Fibroblast of upper back skin (primary cell): ENCODE measurements at regions not wholly inside any gene's neighbourhood (a gene's known extent, or its start where the extent isn't known, plus 50 kb on each side); places are given as distances from the start of the nearest gene placed in this dataset.
A peak's percentile ranks its signal among the peaks of the same experiment; 100 is the strongest.

Experiments
- DNase-seq: peaks from one replicate; pipeline ENCODE4 v3.0.0-alpha.2; 2013

DNA sequence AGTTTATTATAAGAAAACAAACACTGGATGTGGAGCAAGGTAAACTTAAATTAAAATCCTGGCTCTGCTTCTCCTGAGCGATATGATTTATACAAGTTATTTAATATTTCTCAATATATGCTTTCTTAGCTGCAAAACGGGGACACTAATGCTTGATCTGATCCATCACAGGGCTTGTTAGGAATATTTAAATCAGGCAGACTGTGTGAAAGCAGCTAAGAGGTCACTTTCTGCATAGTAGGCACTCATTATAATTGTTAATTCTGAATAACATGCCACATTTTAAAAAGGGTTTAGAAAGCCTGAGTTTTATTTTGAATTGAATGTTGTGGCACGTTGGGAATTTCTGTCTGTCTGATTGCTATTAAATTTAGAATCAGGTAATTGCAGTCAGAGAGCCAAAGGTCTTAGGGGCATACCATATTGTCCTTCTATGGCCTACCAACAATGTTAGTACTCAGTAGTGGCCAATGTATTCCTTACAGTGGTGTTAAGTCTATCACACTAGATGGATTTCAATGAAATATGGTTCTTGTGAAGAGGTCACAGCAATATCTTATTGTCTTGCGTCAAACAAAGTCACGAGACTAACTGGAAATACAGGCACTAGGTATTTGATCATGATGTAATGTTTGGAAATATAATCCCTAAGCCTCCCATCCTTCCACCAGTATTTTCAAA is 890.0 kb upstream of the CDH8 start:
- no peak for DNase-seq

DNA sequence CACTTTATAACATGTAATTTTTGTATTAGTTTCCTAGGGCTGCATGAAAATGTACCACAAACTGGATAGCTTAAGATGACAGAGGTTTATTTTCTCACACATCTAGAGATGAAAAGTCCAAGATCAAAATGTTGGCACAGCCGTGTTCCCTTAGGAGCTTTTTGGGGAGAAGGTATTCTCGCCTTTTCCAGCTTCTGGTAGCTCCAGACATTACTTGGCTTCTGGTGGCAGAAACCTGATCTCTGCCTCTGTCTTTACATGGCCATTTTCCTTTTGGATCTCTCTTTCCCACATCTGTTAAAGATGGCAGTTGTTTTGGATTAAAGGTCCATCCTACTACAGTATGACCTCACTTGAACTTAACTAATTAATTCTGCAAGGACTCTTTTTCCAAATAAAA is 885.7 kb upstream of the CDH8 start:
- no peak for DNase-seq

DNA sequence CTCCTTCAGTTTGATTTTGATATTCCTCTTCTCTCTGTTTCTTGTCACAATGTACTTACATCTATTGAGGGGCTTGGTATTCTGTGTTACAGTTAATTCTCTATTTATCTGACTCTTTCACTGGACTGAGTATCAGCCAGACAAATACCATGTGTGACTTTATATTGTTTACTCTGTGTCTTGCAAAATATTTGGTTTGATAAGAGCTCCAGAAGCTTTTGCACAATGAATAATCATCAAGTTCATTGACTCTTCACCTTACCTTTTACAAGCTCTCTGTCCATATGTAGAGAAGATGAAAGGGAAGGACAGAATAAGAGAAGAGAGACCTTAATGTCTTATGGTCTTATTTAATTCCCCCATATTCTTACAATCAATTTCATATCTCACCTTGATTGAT is 877.7 kb upstream of the CDH8 start:
- DNase-seq = no peak

DNA sequence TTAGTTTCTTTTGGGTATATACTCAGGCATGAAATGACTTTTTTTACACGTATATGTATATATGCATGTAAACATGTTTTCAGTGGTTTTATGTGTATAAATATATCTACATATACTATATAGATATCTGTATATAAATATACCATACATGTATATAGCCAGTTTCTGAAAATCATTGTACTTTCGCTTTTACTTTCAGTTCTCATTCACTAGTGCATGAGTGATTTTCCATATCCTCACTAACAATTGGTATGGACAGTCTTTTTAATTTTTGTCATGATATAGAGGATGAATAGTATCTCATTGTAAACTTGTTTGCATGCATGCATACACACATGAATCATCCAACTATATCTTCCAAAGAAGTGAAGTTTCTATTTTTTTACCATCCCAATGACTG is 877.1 kb upstream of the CDH8 start:
- DNase-seq = no peak

DNA sequence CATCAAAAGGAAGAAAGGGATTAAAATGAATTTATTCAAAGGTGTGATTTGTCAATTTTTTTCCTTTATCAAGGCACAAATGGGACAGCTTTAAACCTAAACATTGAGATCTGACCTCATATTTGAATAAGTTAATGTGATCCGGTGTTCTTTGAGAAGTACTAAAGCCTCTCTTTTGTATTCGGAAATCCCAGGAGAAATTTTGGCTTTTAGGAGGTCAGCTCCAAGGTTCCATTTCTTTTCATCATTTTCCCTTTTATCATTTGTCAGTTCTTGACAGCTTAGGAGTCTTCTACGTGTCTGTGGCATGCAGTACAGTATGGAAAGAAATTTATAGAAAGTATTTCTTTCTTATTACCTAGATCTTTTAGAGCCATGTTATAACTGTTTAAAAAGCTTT is 873.4 kb upstream of the CDH8 start:
- DNase-seq = no peak

DNA sequence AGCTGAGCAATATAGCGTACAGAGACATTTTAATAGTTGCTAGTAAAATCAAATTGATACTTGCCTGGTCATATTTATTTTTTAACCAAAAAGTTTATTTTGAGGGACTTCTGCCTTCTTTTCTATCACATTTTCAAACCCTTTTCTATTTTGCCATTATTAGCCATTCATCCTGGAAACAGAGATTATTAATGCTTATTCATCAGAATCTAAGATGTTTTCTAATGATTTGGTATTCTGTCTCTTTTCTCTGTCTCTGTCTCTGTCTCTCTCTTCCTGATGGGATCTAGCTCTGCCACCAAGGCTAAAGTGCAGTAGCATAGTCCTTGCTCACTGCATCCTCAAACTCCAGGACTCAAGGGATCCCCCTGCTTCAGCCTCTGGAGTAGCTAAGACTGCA is 871.3 kb upstream of the CDH8 start:
- DNase-seq = no peak

DNA sequence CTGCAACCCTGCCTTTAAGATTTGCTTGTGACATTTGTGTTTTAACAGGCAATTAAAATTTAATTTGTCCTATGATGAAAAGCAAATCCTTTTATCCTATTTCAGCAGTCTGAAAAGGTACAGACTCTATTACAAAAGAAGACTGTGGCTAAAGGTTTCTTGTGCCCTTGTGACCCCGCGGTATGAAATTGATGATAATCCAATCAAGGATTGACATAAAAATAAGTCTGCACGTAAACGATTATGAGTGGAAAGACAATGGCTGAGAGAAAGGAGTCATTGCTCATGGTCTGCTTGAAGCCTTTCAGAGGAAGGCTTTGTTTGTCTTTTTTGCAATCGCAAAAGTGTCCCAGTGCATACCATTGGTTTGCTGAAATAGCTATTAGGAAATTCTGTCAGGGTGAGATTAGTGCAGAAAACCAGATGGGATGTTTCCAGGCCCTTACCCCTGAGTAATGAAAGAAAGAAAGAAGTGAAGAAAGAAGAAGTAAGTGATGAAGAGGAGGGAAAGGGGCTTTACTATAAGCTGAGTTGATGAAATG is 867.8 kb upstream of the CDH8 start:
- no peak for DNase-seq

DNA sequence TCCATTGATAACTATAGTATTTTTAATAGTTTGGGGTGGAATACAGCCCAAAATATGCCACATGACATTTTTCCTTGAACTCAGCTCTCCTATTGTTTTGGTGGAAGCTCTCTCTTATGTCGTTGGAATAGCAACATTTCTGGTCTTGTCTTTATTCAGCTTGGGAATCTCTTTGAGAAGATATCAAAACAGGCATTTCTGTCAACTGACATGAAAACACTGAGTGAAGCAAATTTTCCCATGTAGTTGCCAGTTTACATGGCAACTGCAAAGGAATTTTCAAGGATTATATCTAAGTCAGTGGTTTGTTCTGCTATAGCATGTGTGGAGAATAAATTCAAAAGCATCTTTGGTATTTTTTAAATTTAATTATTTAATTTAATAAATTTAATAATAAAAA is 863.5 kb upstream of the CDH8 start:
- no peak for DNase-seq

DNA sequence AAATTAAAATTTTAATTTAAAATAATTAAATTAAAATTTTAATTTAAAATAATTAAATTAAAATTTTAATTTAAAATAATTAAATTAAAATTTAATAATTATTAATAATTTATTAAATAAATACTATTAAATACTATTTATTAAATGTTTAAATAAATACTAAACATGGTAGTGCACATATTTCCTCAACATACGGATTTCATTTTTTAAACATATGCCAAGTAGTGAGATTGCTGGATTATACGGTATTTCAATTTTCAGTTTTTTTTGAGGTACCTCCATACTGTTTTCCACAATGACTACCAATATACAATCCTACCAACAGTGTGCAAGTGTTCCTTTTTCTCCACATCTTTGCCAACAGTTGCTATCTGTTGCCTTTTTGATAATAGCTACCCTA is 852.9 kb upstream of the CDH8 start:
- no peak for DNase-seq

DNA sequence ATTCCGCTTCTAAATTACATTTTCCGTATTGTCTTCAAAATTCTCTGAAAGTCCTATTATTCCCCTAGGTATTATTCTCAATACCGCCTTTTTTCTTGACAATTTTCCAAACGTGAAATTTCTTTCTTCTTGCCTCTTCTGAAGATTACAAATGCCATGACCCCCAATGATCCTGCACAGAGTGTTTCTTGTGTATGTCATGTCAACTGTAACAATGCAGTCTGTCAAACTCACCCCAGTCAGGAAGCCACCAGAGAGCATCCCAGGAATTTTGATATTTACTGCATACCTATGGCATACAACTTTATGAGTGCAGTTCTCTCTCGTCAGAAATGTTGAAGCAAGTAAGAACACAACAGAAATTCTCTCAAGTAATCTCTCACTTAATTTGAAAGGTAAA is 847.3 kb upstream of the CDH8 start:
- DNase-seq = no peak

DNA sequence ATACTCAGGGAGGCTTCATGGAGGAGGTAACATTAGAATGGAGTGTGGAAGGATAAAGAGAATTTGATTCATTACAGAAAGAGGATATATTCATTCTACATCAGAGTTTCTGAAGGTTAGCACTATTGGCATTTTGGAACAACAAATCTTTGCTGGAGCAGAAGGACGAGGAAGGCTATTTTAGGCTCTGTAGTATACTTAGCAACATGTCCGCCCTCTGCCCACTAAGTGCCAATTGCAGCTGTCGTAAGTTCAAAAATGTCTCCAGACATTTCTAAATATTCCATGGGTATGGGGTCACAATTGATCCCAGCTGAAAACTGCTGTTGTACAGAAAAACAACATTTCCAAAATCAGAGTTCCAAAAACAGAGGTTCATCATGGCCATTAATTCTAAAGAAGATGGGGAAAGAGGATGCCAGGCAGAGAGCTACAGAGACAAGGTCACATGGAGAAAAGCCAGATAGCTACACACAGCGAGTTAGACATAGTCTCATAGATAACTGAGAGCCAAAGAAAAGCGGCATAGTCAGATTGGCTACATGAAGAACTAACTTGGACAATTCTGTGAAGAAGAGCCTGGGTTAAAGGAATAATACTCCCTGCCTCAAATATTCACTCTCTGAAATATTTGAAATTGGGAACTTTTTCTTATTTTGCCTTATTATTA is 846.4 kb upstream of the CDH8 start:
- no peak for DNase-seq

DNA sequence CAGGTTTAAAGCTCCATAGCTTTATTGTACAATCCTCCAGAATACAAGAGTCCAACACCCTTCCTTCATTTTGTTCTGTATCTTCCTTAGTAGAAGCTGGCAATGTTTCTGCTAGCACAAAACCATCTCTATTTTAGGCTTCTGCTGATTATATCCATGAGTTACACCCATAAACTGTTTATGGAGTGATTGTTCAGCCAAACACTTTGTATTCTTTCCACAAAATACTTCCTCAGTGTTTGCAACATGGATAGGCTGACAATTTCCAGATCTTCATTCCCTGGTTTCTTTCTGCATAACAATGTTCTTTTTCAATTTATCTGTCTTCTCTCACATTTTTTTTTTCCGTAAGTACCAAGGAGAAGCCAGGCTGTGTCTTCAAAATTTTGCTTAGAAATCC is 839.9 kb upstream of the CDH8 start:
- no peak for DNase-seq

DNA sequence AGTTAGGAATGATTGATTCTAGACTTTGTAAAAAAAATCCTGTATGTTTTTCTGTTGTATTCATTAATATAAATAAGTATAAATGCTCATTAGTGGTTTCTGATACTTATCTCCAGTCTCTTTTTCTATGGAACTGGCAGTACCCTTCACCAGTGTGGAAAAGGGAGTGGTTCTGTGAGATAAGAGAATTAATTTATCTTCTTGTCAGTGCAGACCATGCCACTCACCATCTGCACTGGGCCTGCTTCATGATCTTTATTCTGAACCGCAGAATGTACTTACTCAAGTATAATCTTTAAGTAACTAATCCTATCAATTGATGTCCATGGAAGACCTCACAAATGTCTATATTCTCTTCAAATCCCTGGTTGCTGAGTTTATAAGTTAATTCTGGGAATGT is 836.1 kb upstream of the CDH8 start:
- no peak for DNase-seq

DNA sequence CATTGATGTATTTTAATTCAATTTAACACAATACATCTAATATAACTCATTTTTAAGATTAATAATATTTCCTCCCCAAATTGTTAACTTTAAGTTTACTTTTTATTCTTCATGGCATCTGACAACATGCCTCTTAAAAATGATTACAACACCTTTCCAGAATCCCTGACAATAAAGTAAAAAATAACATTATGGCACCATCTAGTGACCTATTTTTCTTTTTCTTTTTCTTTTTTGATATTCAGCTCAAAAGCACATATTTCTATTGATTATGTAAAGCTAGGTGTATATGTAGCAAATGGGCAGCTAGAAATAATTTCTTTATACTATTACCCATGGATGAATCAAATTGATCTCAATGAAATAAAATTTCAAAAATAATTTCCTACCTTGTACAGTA is 834.3 kb upstream of the CDH8 start:
- peak; percentile 2 for DNase-seq

DNA sequence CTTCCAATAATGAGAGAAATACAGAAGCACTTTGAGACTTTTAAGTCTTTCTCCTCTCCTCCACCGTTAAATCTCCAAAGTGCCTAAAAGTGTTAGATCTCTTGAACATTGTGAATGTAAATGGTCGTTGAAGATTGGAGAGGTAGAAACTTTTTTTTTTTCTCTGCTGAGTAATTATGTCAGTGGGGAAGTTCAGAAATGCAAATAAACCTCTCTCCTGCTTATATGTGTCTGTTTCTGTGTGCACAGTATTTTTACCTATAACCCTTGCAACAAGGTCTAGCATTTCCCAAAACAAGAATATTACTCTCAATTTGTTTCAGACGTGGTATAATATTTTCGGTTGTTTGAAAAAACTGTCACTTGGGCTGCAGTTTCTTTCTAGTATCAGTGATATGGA is 833.6 kb upstream of the CDH8 start:
- no peak for DNase-seq

DNA sequence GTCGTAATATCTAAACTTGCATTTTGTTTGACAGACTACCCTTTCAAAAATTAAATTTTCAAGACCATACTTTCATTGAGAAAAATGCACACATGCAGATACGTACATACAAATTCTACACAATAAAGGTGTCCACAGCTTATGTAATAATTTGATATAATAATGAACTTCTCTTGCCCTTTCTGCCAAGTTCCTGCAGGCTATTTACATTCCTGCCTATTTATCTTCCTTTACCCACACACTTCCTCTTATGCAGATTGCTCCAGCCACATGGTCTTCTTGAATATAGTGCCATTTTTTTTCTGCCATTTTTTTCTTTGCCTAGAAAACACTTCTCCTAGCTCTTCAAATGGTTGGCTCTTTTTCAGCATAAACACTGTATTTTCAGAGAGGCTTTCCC is 826.9 kb upstream of the CDH8 start:
- DNase-seq = no peak

DNA sequence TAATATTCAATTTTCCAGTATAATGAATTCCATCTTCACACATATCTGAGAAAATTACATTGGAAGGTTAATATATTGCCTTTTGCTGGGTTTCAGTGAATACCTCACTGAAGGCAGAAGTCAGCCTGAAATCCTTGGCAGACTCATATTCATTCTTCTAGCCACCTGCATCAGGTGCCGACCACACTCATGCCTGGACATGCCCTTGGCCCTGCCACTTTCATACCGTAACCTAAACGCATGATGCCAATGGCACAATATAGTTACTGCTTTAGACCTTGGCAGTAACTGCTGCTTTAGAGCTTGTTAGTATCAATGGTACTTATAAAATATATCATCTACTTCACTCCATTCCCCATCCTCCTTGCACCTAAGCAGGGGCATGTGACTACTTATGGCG is 817.6 kb upstream of the CDH8 start:
- no peak for DNase-seq

DNA sequence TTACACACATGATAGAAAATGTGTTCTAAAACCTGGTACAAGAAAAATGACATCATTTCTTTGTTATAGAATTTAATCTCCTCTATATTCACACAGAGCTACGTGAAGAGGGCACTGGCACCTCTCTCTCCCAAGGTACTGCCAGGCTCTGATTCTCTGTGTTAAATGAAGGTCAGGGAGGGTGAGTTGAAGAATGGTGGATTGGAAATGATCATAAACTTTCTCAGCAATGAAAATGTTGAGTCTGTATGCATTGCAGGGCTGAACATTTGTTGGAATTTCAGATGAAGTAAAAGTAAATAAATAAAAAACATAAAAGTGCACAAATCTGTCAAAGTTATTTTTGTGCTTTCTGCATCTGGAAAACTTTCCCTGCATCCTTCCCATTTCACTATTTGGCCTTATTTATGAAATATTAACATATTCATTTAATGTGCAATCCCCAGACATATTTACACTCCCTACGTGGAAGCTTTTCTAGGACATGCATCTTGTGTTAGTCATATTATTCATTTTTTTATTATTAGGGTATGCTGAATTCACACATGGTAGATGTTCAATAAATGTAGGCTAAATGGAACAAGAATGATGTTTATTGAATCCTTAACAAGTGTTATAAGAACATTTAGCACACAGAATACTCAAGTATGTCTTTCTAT is 810.3 kb upstream of the CDH8 start:
- no peak for DNase-seq

DNA sequence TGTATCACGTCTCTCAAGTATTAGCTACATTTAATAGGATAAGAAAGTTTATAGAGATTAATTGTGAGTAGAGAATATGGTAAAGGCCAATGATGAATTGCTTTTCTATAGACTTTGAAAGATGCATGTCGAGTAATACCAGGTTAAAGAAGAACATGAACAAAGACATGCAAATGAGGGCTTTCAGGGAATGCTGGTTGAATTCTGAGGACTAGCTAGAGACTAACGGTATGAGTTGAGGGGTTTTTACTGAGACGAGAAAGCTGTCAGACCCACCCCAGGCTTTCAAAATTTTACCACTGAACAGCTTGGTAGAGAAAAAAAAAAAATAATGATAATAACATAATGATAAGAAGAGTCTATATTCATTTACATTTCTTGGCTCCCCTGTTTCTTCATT is 796.0 kb upstream of the CDH8 start:
- DNase-seq = no peak

DNA sequence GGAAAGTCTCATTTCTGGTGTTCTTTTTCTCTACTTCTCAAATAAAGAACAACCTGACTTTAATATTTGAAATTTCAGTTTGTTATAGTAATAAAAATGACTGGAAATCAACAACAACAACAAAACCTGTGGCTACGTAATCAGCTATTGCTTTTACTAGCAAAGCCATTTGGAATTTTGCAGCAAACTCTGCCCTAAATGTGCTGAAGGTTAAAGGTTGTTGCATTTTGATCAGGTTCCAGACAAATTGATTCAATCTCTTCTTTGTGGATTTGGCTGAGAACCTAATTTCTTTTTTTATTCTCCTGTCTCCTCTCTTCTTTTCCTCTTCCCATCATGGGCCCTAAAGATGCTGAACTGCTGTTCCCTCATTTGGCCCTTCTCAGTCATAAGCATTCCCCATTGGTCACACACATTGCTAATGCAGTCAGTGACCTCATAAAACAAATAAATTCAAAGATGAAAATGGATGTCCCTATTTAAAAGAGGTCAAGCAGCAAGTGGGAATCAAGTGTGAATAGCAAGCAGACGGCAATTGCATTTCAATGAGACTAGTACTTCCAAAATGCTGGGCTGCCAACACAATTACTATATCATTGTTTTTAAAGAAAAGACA is 795.1 kb upstream of the CDH8 start:
- no peak for DNase-seq

DNA sequence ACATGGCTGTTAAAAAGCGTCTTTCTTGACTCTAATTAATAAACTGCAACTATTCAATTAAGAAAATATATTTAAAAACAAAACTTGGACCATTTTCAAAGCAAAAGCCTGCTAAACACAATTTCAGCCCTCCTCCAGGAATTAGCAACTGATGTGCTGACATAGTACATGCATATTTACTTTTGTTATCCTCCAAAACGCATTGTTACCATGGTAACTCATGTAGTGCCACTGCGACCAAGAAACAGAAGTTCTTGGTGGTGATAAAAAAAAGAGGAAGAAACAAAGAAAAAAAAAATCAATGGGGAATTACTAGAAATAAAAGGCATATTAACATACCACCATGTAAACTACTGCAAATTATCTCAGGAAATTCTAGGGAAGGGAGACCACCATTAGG is 793.4 kb upstream of the CDH8 start:
- DNase-seq = no peak

DNA sequence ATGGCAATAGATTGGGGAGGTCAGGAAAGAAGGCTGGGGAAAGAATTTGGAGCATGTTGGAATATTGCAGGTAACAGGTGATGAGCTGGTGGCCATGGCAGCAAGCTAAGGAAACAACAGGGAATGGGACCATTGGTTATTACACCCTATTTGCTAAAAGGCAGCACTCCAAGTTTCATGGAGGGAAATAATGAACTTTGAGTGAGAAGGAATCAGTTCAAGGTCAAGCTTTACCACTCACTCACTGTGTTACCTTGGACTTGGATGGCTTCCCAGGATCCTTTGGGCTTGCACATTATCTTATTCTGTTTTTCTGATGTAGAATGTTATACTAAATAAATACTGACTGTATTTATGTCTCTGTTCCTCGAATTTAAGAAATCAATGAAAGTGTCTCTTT is 792.8 kb upstream of the CDH8 start:
- no peak for DNase-seq

DNA sequence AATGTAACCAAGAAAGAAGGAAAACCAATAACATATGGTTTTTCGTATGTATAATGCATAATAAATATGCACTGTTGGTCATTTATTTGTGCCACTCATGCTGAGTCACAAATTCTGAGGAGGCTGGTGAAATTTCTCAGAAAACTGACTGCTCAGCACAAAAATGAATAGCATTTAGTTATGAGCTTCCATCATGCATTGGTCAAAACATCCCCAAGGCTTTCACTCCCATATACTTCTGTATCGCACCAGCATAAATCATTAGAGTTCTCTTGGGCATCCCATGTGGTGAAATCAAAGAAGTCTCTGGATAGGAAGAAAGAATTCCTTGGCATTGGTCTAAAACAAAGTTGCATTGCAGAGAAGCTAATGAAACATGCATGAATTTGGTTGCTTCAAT is 785.6 kb upstream of the CDH8 start:
- peak; percentile 69 for DNase-seq

DNA sequence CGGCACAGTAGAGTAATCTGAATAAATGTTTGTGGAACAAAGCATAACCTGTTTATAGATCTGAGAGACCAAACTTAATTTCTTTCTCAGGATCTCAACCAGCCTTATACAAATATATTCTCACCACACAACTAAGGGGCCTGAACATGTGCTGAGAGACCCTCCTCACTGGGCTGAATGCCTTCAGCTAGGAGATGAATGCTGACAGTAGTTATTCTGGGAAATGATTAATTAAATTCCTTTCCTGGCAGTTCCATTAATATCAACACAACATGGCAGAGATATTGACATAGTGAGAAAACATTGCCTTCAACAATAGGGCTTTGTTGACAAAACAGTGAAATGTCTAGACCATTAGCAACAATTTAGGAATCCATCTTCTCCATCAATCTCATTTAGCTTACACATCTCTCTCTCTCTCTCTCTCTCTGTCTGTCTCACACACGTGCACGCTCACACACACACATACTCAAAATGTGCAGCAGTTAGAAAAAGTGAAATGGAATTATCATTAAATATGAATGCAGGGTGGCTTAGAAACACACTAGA is 780.8 kb upstream of the CDH8 start:
- DNase-seq = peak; percentile 18
